ENCODE measurements at regions not wholly inside any gene's neighbourhood (a gene's known extent, or its start where the extent isn't known, plus 50 kb on each side); places are given as distances from the start of the nearest gene placed in this dataset.

DNA sequence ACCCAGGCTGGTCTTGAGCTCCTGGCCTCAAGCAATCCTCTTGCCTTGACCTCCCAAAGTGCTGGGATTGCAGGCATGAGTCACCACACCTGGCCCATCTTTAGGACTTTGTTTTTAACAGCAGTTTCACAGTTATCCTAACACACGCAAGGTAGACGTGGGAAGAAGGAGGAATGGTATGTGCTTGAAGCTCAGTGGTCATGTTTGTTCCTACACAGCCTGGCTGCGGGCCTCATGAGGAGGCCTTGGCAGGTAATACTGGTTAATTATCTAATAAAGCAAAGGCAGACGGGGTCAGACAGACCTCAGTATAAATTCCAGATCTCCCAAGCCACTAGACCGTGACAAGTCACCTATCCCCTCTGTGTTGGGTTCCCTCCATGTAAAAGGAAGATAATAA is 271.8 kb downstream of the PCNX1 start:
- DNase-seq (ENCODE audit: low read depth), result no peak
- no peak for TF ChIP-seq CTCF (conservative IDR thresholded peaks at IDR 0.05; ENCODE audit: control insufficient read depth, insufficient read depth, low read depth, low read length)
- H3K4me3 ChIP-seq (ENCODE audit: control insufficient read depth, low read depth, low read length), result no peak overlapping the region

DNA sequence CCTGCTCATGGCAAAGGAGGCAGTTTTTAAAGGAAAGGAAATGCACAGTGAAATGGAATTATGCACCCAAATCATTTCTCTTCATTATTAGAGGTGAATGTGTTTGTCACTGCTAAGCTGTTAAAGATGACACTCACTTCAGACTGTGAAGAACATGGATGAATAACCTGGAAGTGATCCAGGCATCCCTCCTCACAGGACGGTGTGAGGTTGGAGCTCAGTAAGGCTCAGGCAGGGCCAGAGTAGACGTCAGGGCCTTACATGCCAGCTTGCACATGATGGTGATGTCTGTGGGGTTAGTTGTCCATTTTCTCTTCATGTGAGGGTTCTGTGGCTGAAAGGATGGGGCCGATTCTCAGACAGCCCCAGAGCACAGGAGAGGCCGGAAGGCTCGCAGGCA is 273.1 kb downstream of the PCNX1 start:
- H3K4me3 ChIP-seq (ENCODE audit: control insufficient read depth, low read depth, low read length), result no peak overlapping the region
- no peak for DNase-seq (ENCODE audit: low read depth)
- no peak for TF ChIP-seq CTCF (conservative IDR thresholded peaks at IDR 0.05; ENCODE audit: control insufficient read depth, insufficient read depth, low read depth, low read length)

DNA sequence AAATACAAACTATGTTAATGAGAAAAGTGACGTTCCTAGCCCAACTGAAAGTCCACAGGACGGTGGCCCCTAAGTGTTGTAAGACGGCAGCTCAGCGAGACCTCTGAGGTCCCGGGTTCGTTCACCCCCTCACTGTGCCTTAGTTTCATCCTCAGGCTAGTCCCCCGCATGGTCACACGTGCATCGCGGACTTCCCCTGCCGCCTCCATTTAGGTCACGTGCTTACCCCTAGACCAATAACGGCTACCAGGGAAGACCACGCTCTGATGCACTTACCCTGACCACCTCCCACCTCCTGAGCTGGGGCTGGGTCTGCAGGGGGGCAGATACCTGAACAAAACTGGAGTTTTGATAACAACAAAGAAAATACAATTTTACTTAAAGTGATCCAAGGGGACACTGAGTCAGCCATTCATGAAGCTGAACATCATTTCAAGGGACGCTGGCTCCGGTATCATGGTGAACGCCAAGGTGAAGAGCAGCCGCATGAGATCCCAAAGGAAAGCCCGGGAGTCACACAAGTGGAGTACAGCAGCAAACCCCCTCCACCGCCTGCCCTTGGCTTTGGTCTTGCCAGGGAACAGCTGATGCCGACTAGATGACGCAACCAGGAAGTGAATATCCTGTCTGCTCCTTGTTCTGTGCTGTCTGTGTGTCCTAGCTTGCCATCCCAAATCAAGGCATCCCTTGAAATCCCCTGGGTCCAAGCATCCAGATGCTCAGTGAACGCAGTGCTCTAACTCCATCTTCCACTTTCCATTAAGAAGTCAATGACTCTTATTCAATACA is 274.1 kb downstream of the PCNX1 start:
- H3K4me3 ChIP-seq (ENCODE audit: control insufficient read depth, low read depth, low read length), result no peak overlapping the region
- DNase-seq (ENCODE audit: low read depth), result no peak
- no peak for TF ChIP-seq CTCF (conservative IDR thresholded peaks at IDR 0.05; ENCODE audit: control insufficient read depth, insufficient read depth, low read depth, low read length)

DNA sequence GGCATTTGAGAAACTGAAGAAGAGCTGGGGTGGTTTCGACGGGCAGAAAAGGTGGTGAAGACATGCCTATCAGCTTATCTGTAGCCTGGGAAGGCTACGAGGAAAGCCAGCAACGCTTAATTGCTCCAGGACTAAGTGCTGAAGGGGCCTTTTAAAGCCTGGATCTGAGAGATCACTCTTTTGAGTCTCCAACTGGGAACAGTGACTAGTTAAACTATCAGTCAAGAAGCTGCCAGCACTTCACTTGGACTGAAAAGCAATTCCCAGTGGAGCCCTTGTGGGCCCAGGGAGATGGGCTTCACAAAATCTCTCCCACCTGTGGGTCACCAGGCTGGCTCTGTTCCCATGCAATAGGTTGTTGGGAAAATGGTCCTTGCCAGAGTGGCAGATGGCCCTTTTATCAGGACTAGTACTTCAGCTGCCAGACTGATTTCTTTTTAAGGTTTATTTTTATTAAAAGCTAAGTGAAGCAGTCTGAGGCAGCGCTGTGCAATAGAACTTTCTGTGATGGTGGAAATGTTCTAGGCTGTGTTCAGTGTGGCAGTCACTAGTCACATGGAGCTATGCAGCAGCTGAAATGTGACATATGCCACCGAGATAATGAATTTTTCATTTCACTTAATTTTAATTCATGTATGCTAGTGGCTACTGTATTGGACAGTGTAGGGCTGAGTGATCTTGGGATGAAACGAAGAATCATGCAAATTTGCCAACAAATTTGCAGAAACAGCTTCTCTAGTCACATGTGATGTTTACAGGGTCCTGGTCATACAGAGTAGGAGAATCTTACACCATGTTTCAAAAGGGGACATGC is 276.8 kb downstream of the PCNX1 start:
- no peak for TF ChIP-seq CTCF (conservative IDR thresholded peaks at IDR 0.05; ENCODE audit: control insufficient read depth, insufficient read depth, low read depth, low read length)
- DNase-seq (ENCODE audit: low read depth), result no peak
- H3K4me3 ChIP-seq (ENCODE audit: control insufficient read depth, low read depth, low read length), result no peak overlapping the region

DNA sequence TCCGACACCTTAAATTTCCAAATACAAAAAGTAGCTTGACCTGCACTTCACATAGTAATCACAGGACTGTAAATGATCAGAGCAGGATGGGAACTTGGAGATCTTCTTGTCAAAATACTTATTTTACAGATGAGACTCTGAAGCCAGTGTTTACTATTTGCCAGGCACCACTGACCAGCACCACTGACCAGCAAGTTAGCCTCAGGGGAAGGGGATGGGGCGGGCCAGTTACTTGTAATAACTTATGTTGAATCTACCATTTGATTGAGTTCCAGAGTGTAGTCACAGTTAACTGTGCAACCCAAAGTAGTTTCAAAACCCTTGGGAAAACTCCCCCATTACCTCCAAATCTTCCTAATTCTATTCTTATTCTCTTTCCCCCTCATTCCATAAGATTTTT is 278.4 kb downstream of the PCNX1 start:
- no peak for DNase-seq (ENCODE audit: low read depth)
- TF ChIP-seq CTCF (conservative IDR thresholded peaks at IDR 0.05; ENCODE audit: control insufficient read depth, insufficient read depth, low read depth, low read length), result no peak
- no peak overlapping the region for H3K4me3 ChIP-seq (ENCODE audit: control insufficient read depth, low read depth, low read length)

- no peak overlapping the region for H3K4me3 ChIP-seq (ENCODE audit: control insufficient read depth, low read depth, low read length)
- no peak for TF ChIP-seq CTCF (conservative IDR thresholded peaks at IDR 0.05; ENCODE audit: control insufficient read depth, insufficient read depth, low read depth, low read length)
- DNase-seq (ENCODE audit: low read depth), result no peak
These were observed 280.5 kb downstream of the PCNX1 start for GRCh38 chr14:71187633-71188356.

Data from fibroblast of mammary gland (primary cell).